ENCODE measurements at regions not wholly inside any gene's neighbourhood (a gene's known extent, or its start where the extent isn't known, plus 50 kb on each side); places are given as distances from the start of the nearest gene placed in this dataset.

GRCh38 chr5:8870349-8870958 lies 675.4 kb downstream of the SEMA5A start (continued):
- TF ChIP-seq AFF4 (CRISPR knock-in tag; IDR thresholded peaks at IDR 0.05; ENCODE audit: borderline replicate concordance) = no peak

GRCh38 chr5:8870959-8871355 lies 674.9 kb downstream of the SEMA5A start:
- Mint-ChIP-seq H3K4me1 (peaks cover 31% of the 10 kb centered on the region), H3K36me3 (no peaks in the 10 kb centered on the region), H3K27ac (no peak overlapping the region), H3K27me3 (ENCODE audit: low read depth) (no peaks in the 10 kb centered on the region), H3K4me3 (no peak overlapping the region), H3K9me3 (no peaks in the 10 kb centered on the region; the same call in 1 of the 2 replicates)
- CTCF ChIA-PET = interaction anchor here (1.9 kb wide), 1 partner anchor 37 kb away, joined by 9 read pairs; no protein-coding TSS in a partner anchor
- POLR2A ChIA-PET = no interaction called here
- ATAC-seq (0 out of 2 replicates have a peak, but pooled peaks have one; percentile 20), DNase-seq (ENCODE audit: low spot score) (no peak)
- TF ChIP-seq STAT6 (CRISPR knock-in tag; conservative IDR thresholded peaks at IDR 0.05; ENCODE audit: low read depth) (no peak), ZBTB43 (CRISPR knock-in tag; IDR thresholded peaks at IDR 0.05) (no peak), ZNF121 (CRISPR knock-in tag; IDR thresholded peaks at IDR 0.05) (no peak), NR2C2 (CRISPR knock-in tag; IDR thresholded peaks at IDR 0.05) (no peak), CREM (CRISPR knock-in tag; IDR thresholded peaks at IDR 0.05) (no peak), CBFB (CRISPR knock-in tag; IDR thresholded peaks at IDR 0.05; ENCODE audit: low read depth) (no peak), ESRRA (CRISPR knock-in tag; IDR thresholded peaks at IDR 0.05; ENCODE audit: borderline replicate concordance) (no peak), ZSCAN18 (CRISPR knock-in tag; IDR thresholded peaks at IDR 0.05) (no peak), SMAD4 (CRISPR knock-in tag; IDR thresholded peaks at IDR 0.05) (no peak), KAT7 (CRISPR knock-in tag; IDR thresholded peaks at IDR 0.05; ENCODE audit: borderline replicate concordance) (no peak), ZNF532 (CRISPR knock-in tag; IDR thresholded peaks at IDR 0.05; ENCODE audit: borderline replicate concordance) (no peak), NR1H2 (CRISPR knock-in tag; IDR thresholded peaks at IDR 0.05) (no peak), ARID4B (CRISPR knock-in tag; IDR thresholded peaks at IDR 0.05; ENCODE audit: borderline replicate concordance) (no peak), HMGXB4 (CRISPR knock-in tag; IDR thresholded peaks at IDR 0.05) (no peak)
